ENCODE measurements at regions not wholly inside any gene's neighbourhood (a gene's known extent, or its start where the extent isn't known, plus 50 kb on each side); places are given as distances from the start of the nearest gene placed in this dataset.
"Not testable (repeated sequence)": the region's sequence is repeated elsewhere in the genome, so short reads cannot be mapped to it uniquely, and the experiment has no call there.

GRCh38 chr7:115206374-115206773, 284.5 kb downstream of the MDFIC start:
- H3K4me3 ChIP-seq; H3K9ac ChIP-seq (ENCODE audit: control insufficient read depth, insufficient read depth, low read length); intact Hi-C loops (cut with micrococcal nuclease; ENCODE audit: unreplicated experiment); FAIRE-seq; POLR2A ChIA-PET; H3K79me2 ChIP-seq (ENCODE audit: control insufficient read depth, insufficient read depth, low read length); DNase-seq (ENCODE audit: low read depth, low spot score); H3K27me3 ChIP-seq (replicated peaks in 1 of 2; ENCODE audit: control insufficient read depth in 2 of 2, insufficient read depth in 2 of 2, low read length in 1 of 2); ATAC-seq; H3K4me2 ChIP-seq (ENCODE audit: control insufficient read depth, insufficient read depth); H2AFZ ChIP-seq (ENCODE audit: control insufficient read depth, low read depth, low read length); H4K20me1 ChIP-seq (ENCODE audit: control insufficient read depth, insufficient read depth); SMC1A ChIA-PET (ENCODE audit: uncharacterized antibody, unreplicated experiment); H3K4me1 ChIP-seq (ENCODE audit: control insufficient read depth, insufficient read depth, low read length); in situ Hi-C loops (cut with MboI); RAD21 ChIA-PET (ENCODE audit: unreplicated experiment); H3K9me3 ChIP-seq (replicated peaks; ENCODE audit: control insufficient read depth, insufficient read depth, low read length); H3K36me3 ChIP-seq (ENCODE audit: control insufficient read depth in 2 of 2, insufficient read depth in 2 of 2, low read length in 1 of 2); BruUV-seq (replicated peaks); CTCF ChIA-PET; H3K27ac ChIP-seq (ENCODE audit: control insufficient read depth, insufficient read depth): not testable (repeated sequence)
- 0% methylated on average over 2 of the region's 2 CpGs for WGBS (ENCODE audit: insufficient coverage, insufficient replicate concordance, low lambda C conversion rate, missing lambda C conversion rate)
- TF ChIP-seq CBX5 (IDR thresholded peaks at IDR 0.05; ENCODE audit: low read depth): peak; percentile 77; the same call in 1 of the 2 replicates

- CTCF ChIA-PET: interaction anchor here (0.9 kb wide), 1 partner anchor 20 kb away, joined by 3 read pairs; no protein-coding TSS in a partner anchor
- Histone ChIP-seq H3K9ac (ENCODE audit: control insufficient read depth, insufficient read depth, low read length) (no peak overlapping the region), H3K27ac (ENCODE audit: control insufficient read depth, insufficient read depth) (no peak overlapping the region), H3K4me3 (no peak overlapping the region), H3K9me3 (replicated peaks; ENCODE audit: control insufficient read depth, insufficient read depth, low read length) (no peaks in the 10 kb centered on the region), H3K4me1 (ENCODE audit: control insufficient read depth, insufficient read depth, low read length) (no peaks in the 10 kb centered on the region), H3K4me2 (ENCODE audit: control insufficient read depth, insufficient read depth) (no peak overlapping the region), H3K36me3 (ENCODE audit: control insufficient read depth in 2 of 2, insufficient read depth in 2 of 2, low read length in 1 of 2) (no peaks in the 10 kb centered on the region), H2AFZ (ENCODE audit: control insufficient read depth, low read depth, low read length) (no peak overlapping the region), H3K27me3 (replicated peaks in 1 of 2; ENCODE audit: control insufficient read depth in 2 of 2, insufficient read depth in 2 of 2, low read length in 1 of 2) (no peaks in the 10 kb centered on the region), H4K20me1 (ENCODE audit: control insufficient read depth, insufficient read depth) (no peaks in the 10 kb centered on the region), H3K79me2 (ENCODE audit: control insufficient read depth, insufficient read depth, low read length) (no peaks in the 10 kb centered on the region)
- BruUV-seq (replicated peaks): no TSS peak
- 73% methylated on average over 3 of the region's 3 CpGs for WGBS (ENCODE audit: insufficient coverage, insufficient replicate concordance, low lambda C conversion rate, missing lambda C conversion rate)
- TF ChIP-seq IKZF2 (IDR thresholded peaks at IDR 0.05): no peak
- FAIRE-seq (no peak), ATAC-seq (no peak), DNase-seq (ENCODE audit: low read depth, low spot score) (no peak)
- POLR2A ChIA-PET: no interaction called here
- RAD21 ChIA-PET (ENCODE audit: unreplicated experiment): no interaction called here
- intact Hi-C loops (cut with micrococcal nuclease; ENCODE audit: unreplicated experiment): no loop called here
- in situ Hi-C loops (cut with MboI): no loop called here
- SMC1A ChIA-PET (ENCODE audit: uncharacterized antibody, unreplicated experiment): no interaction called here
Measured at GRCh38 chr7:115198143-115198542, 276.2 kb downstream of the MDFIC start.
